SK-N-SH (cell line): ENCODE measurements at regions not wholly inside any gene's neighbourhood (a gene's known extent, or its start where the extent isn't known, plus 50 kb on each side); places are given as distances from the start of the nearest gene placed in this dataset.

Experiments used
- CTCF ChIA-PET: fragments of 300-600, 350-600 bp; formaldehyde crosslinking; extraction: SDS; loops from one replicate; lab custom pipeline; 2021; lab: Yijun Ruan, JAX
- POLR2A ChIA-PET: fragments of 350-600 bp; sonication (Branson Sonifier 250); formaldehyde crosslinking; extraction: SDS; loops from one replicate; lab custom pipeline; 2020; ENCODE audit warnings: antibody characterized with exemption, inconsistent platforms; lab: Yijun Ruan, JAX
- DNase-seq: peaks from one replicate; pipeline ENCODE4 v3.0.0; 2012
- H2AFZ ChIP-seq: fragments of 200-600 bp; sonication (generic); 2 replicates; pipeline ENCODE4 v1.8.1; 2016; ENCODE audit warnings: antibody characterized with exemption, mild to moderate bottlenecking, low read depth
- H3F3A ChIP-seq: fragments of 200-600 bp; sonication (generic); replicated peaks from 2 replicates; pipeline ENCODE3; 2016; ENCODE audit warnings: antibody characterized with exemption, mild to moderate bottlenecking; ENCODE audit not compliant: insufficient read depth
- H3K27ac ChIP-seq, 2 experiments: fragments of 200-500 bp in 1 of 2; fragments of 200-600 bp in 1 of 2; sonication (Bioruptor generic) in 1 of 2; sonication (generic), shearing (Covaris generic) in 1 of 2; 2 replicates each; pipeline versions ENCODE4 v1.5.1 to v1.6.1; 2014 to 2016; ENCODE audit warnings: low read depth in 2 of 2, inconsistent platforms in 1 of 2, low read length in 1 of 2, mild to moderate bottlenecking in 1 of 2, mixed read lengths in 1 of 2
- H3K27me3 ChIP-seq: fragments of 200-600 bp; sonication (generic), shearing (Covaris generic); 2 replicates; pipeline ENCODE4 v1.6.1; 2016; ENCODE audit warnings: mixed run types; ENCODE audit not compliant: insufficient read depth
- H3K36me3 ChIP-seq, 2 experiments: fragments of 200-500 bp in 1 of 2; fragments of 200-600 bp in 1 of 2; sonication (Bioruptor generic) in 1 of 2; sonication (generic) in 1 of 2; replicated peaks in 1 of 2; 2 replicates each; pipeline versions ENCODE3 to v1.5.1; 2014 to 2016; ENCODE audit warnings: low read length in 1 of 2, mild to moderate bottlenecking in 1 of 2; ENCODE audit not compliant: insufficient read depth in 2 of 2, control insufficient read depth in 1 of 2
- H3K4me1 ChIP-seq, 2 experiments: fragments of 200-500 bp in 1 of 2; fragments of 200-600 bp in 1 of 2; sonication (Bioruptor generic) in 1 of 2; sonication (generic), shearing (Covaris generic) in 1 of 2; 2 replicates each; pipeline versions ENCODE4 v1.5.1 to v1.6.1; 2014 to 2016; ENCODE audit warnings: low read depth in 1 of 2, low read length in 1 of 2, mixed run types in 1 of 2; ENCODE audit not compliant: insufficient read depth in 2 of 2, control insufficient read depth in 1 of 2
- H3K4me2 ChIP-seq: fragments of 200-600 bp; sonication (generic), shearing (Covaris generic); 2 replicates; pipeline ENCODE4 v1.6.1; 2017; ENCODE audit warnings: mixed run types
- H3K4me3 ChIP-seq, 2 experiments: fragments of 200-500 bp in 1 of 2; fragments of 200-600 bp in 1 of 2; sonication (Bioruptor generic) in 1 of 2; sonication (generic), shearing (Covaris generic) in 1 of 2; 2 replicates each; pipeline versions ENCODE4 v1.5.1 to v1.8.1; 2014 to 2016; ENCODE audit warnings: low read depth in 2 of 2, inconsistent platforms in 1 of 2, low read length in 1 of 2, mild to moderate bottlenecking in 1 of 2, mixed read lengths in 1 of 2, moderate library complexity in 1 of 2
- H3K79me2 ChIP-seq: fragments of 200-600 bp; sonication (generic); 2 replicates; pipeline ENCODE4 v1.8.1; 2017; ENCODE audit warnings: mild to moderate bottlenecking; ENCODE audit not compliant: insufficient read depth
- H3K9ac ChIP-seq: fragments of 200-600 bp; sonication (generic); 2 replicates; pipeline ENCODE4 v1.6.1; 2017; ENCODE audit warnings: mixed run types
- H3K9me2 ChIP-seq: fragments of 200-600 bp; sonication (generic); 2 replicates; pipeline ENCODE4 v1.6.1; 2017; ENCODE audit warnings: mixed run types
- H3K9me3 ChIP-seq: fragments of 200-600 bp; sonication (generic); 2 replicates; pipeline ENCODE4 v1.6.1; 2017; ENCODE audit warnings: mixed run types, mild to moderate bottlenecking, moderate library complexity
- H4K20me1 ChIP-seq: fragments of 200-600 bp; sonication (generic); 2 replicates; pipeline ENCODE4 v1.6.1; 2017; ENCODE audit warnings: mild to moderate bottlenecking, mixed run types; ENCODE audit not compliant: insufficient read depth
- EP300 ChIP-seq, 2 experiments: IDR thresholded peaks; 2 replicates each; pipeline versions ENCODE4 v1.4.0 to v1.6.1; 2012; ENCODE audit warnings: borderline replicate concordance in 1 of 2, low read depth in 1 of 2, low read length in 1 of 2
- EZH2phosphoT487 ChIP-seq: fragments of 200-600 bp; sonication (generic); IDR thresholded peaks from 2 replicates; pipeline ENCODE4 v1.6.1; 2017; ENCODE audit warnings: low read depth, mixed run types, mild to moderate bottlenecking, antibody characterized with exemption, moderate library complexity, borderline replicate concordance
- GABPA ChIP-seq: IDR thresholded peaks from 2 replicates; pipeline ENCODE4 v1.4.0; 2012; ENCODE audit warnings: low read depth, mild to moderate bottlenecking
- GATA2 ChIP-seq: sonication (generic); formaldehyde crosslinking; IDR thresholded peaks from 2 replicates; pipeline ENCODE4 v1.5.0; 2020; ENCODE audit warnings: mild to moderate bottlenecking, missing genetic modification reagents
- IRF3 ChIP-seq: fragments of 150-350 bp; IDR thresholded peaks from 2 replicates; pipeline ENCODE4 v1.6.1; 2016; ENCODE audit warnings: mild to moderate bottlenecking, low read depth, low read length
- JUND ChIP-seq: IDR thresholded peaks from 2 replicates; pipeline ENCODE4 v1.4.0; 2012
- MXI1 ChIP-seq: IDR thresholded peaks from 2 replicates; pipeline ENCODE4 v1.6.1; 2012; ENCODE audit warnings: mild to moderate bottlenecking, low read depth, low read length, improper control_type of control experiment
- REST ChIP-seq: IDR thresholded peaks from 2 replicates; pipeline ENCODE4 v1.6.1; 2012; ENCODE audit warnings: mild to moderate bottlenecking, low read depth, low read length, moderate library complexity
- RFX5 ChIP-seq: IDR thresholded peaks from 2 replicates; pipeline ENCODE4 v1.6.1; 2012; ENCODE audit warnings: mild to moderate bottlenecking, improper control_type of control experiment, low read length
- SIN3A ChIP-seq: IDR thresholded peaks from 2 replicates; pipeline ENCODE4 v1.6.1; 2012; ENCODE audit warnings: low read depth, mild to moderate bottlenecking, low read length, moderate library complexity, borderline replicate concordance
- TAF1 ChIP-seq: IDR thresholded peaks from 2 replicates; pipeline ENCODE4 v1.6.1; 2012; ENCODE audit warnings: low read depth, mild to moderate bottlenecking, low read length, moderate library complexity, borderline replicate concordance
- USF2 ChIP-seq: fragments of 150-350 bp; IDR thresholded peaks from 2 replicates; pipeline ENCODE4 v1.6.1; 2017; ENCODE audit warnings: antibody characterized with exemption, low read length, low read depth, borderline replicate concordance
- YY1 ChIP-seq: IDR thresholded peaks from 2 replicates; pipeline ENCODE4 v1.4.0; 2012; ENCODE audit warnings: low read depth, mild to moderate bottlenecking
- WGBS: methylation state at CpG from one replicate; pipeline ENCODE4 v1.1.6; 2017; ENCODE audit warnings: low lambda C conversion rate; 5-methylcytosine and 5-hydroxymethylcytosine counted together

- Histone ChIP-seq H2AFZ (peak overlapping the region; percentile 49; the same call in 1 of the 2 replicates), H3K4me3 (no peak overlapping the region), H4K20me1 (no peaks in the 10 kb centered on the region), H3K4me1 (no peaks in the 10 kb centered on the region), H3K27ac (no peak overlapping the region), H3F3A (no peaks in the 10 kb centered on the region), H3K79me2 (no peaks in the 10 kb centered on the region), H3K9me2 (no peaks in the 10 kb centered on the region), H3K27me3 (no peaks in the 10 kb centered on the region), H3K9me3 (no peaks in the 10 kb centered on the region), H3K9ac (no peak overlapping the region), H3K4me2 (no peak overlapping the region), H3K36me3 (no peaks in the 10 kb centered on the region)
- TF ChIP-seq IRF3, result no peak
- no peak for TF ChIP-seq REST
- TF ChIP-seq RFX5, result no peak
- TF ChIP-seq MXI1, result no peak
- TF ChIP-seq SIN3A, result no peak
- TF ChIP-seq JUND, result no peak
- no peak for TF ChIP-seq EP300 (IDR thresholded peaks at IDR 0.05; ENCODE audit: borderline replicate concordance in 1 of 2, low read depth in 1 of 2, low read length in 1 of 2)
- no peak for TF ChIP-seq TAF1
- no peak for TF ChIP-seq GATA2 (CRISPR knock-in tag)
- TF ChIP-seq YY1, result no peak
- no peak for TF ChIP-seq USF2
- no peak for TF ChIP-seq GABPA
- no peak for TF ChIP-seq EZH2phosphoT487
- ChIA-PET CTCF (interaction anchor here (0.9 kb wide), 1 partner anchor 9 kb away, joined by 4 read pairs; no protein-coding TSS in a partner anchor), POLR2A (no interaction called here)
- 25% methylated on average over 7 of the region's 7 CpGs for WGBS
- no peak for DNase-seq
Observed at GRCh38 chr6:63509652-63510352, 62.5 kb upstream of the LOC128125822 start.
